Fibroblast of lung (primary cell): ENCODE measurements at regions not wholly inside any gene's neighbourhood (a gene's known extent, or its start where the extent isn't known, plus 50 kb on each side); places are given as distances from the start of the nearest gene placed in this dataset.
A peak's percentile ranks its signal among the peaks of the same experiment; 100 is the strongest.
"Not testable (repeated sequence)": the region's sequence is repeated elsewhere in the genome, so short reads cannot be mapped to it uniquely, and the experiment has no call there.

Source experiments
- DNase-seq, 2 donors: peaks; one replicate each; pipeline versions ENCODE4 v3.0.0 to v3.0.0-alpha.2; 2010; ENCODE audit warnings: low read depth in 2 of 2
- H2AFZ ChIP-seq: 2 replicates; pipeline ENCODE4 v1.5.1; 2012; ENCODE audit warnings: low read length, control low read depth, inconsistent platforms
- H3K27ac ChIP-seq: 2 replicates; pipeline ENCODE4 v1.5.1; 2011; ENCODE audit warnings: low read length, control low read depth; ENCODE audit not compliant: insufficient read depth
- H3K27me3 ChIP-seq: 2 replicates; pipeline ENCODE4 v1.5.1; 2011; ENCODE audit warnings: mild to moderate bottlenecking, low read length; ENCODE audit not compliant: control insufficient read depth, insufficient read depth
- H3K36me3 ChIP-seq: 2 replicates; pipeline ENCODE4 v1.5.1; 2011; ENCODE audit warnings: low read length; ENCODE audit not compliant: control insufficient read depth, insufficient read depth
- H3K4me1 ChIP-seq: 2 replicates; pipeline ENCODE4 v1.5.1; 2011; ENCODE audit warnings: low read length; ENCODE audit not compliant: control insufficient read depth, insufficient read depth; ENCODE audit errors: extremely low read depth
- H3K4me2 ChIP-seq: 2 replicates; pipeline ENCODE4 v1.5.1; 2011; ENCODE audit warnings: low read length, control low read depth; ENCODE audit not compliant: insufficient read depth; ENCODE audit errors: extremely low read depth
- H3K4me3 ChIP-seq, 4 experiments: fragments of 200-600 bp in 1 of 4; sonication (generic) in 1 of 4; replicated peaks in 1 of 4; 2 replicates each; pipeline ENCODE4 v1.5.1; 2011 to 2016; ENCODE audit warnings: low read length in 4 of 4, low read depth in 3 of 4, mild to moderate bottlenecking in 3 of 4, control low read depth in 2 of 4, inconsistent platforms in 1 of 4, mixed read lengths in 1 of 4; ENCODE audit not compliant: insufficient read depth in 1 of 4; ENCODE audit errors: control extremely low read depth in 1 of 4
- H3K79me2 ChIP-seq: 2 replicates; pipeline ENCODE4 v1.5.1; 2012; ENCODE audit warnings: mild to moderate bottlenecking, low read length, inconsistent platforms; ENCODE audit not compliant: control insufficient read depth, insufficient read depth
- H3K9ac ChIP-seq: 2 replicates; pipeline ENCODE4 v1.5.1; 2011; ENCODE audit warnings: mild to moderate bottlenecking, low read length, control low read depth; ENCODE audit not compliant: insufficient read depth
- H3K9me3 ChIP-seq: 2 replicates; pipeline ENCODE4 v1.5.1; 2012; ENCODE audit warnings: low read depth, low read length; ENCODE audit not compliant: control insufficient read depth, insufficient read depth
- H4K20me1 ChIP-seq: 2 replicates; pipeline ENCODE4 v1.5.1; 2011; ENCODE audit warnings: low read length; ENCODE audit not compliant: control insufficient read depth, insufficient read depth; ENCODE audit errors: extremely low read depth
- EZH2 ChIP-seq: IDR thresholded peaks from 2 replicates; pipeline ENCODE4 v1.5.1; 2012; ENCODE audit warnings: low read length, control low read depth, mild to moderate bottlenecking; ENCODE audit errors: missing control alignments
- TF ChIP-seq, protein P1 (sequence below), 2 donors: IDR thresholded peaks in 1 of 2; conservative IDR thresholded peaks in 1 of 2; 1 replicate in 1 of 2; 2 replicates in 1 of 2; pipeline ENCODE4 v1.5.1; 2011 to 2012; ENCODE audit warnings: low read length in 2 of 2, control low read depth in 1 of 2, inconsistent platforms in 1 of 2, low read depth in 1 of 2, mild to moderate bottlenecking in 1 of 2

DNA sequence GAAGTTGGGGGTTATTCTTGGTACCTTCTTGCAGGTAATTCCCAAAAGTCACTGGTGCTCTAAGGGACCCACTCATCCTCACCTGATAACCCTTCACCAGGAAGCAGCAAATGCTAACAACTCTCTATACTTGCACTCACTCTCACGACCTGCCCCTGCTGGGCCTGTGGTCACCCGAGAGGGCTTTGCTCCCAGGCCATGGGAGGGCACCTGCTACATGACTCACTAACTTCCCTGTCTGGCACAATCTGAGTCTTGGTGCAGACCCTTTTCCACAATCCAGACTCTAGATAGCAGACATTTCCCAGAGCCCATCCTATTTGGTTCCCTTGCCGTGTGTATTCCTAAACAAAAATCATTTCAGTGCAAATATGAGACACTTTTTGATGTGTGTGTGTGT is 403.8 kb upstream of the FAT1 start:
- Histone ChIP-seq H3K79me2 (no peaks in the 10 kb centered on the region), H2AFZ (no peak overlapping the region), H3K27ac (no peak overlapping the region), H3K27me3 (no peaks in the 10 kb centered on the region), H3K4me1 (no peaks in the 10 kb centered on the region), H3K9ac (no peak overlapping the region), H4K20me1 (no peaks in the 10 kb centered on the region), H3K36me3 (no peaks in the 10 kb centered on the region), H3K9me3 (no peaks in the 10 kb centered on the region), H3K4me3 (no peak overlapping the region), H3K4me2 (no peak overlapping the region)
- TF ChIP-seq EZH2: no peak
- TF ChIP-seq, protein P1, sequence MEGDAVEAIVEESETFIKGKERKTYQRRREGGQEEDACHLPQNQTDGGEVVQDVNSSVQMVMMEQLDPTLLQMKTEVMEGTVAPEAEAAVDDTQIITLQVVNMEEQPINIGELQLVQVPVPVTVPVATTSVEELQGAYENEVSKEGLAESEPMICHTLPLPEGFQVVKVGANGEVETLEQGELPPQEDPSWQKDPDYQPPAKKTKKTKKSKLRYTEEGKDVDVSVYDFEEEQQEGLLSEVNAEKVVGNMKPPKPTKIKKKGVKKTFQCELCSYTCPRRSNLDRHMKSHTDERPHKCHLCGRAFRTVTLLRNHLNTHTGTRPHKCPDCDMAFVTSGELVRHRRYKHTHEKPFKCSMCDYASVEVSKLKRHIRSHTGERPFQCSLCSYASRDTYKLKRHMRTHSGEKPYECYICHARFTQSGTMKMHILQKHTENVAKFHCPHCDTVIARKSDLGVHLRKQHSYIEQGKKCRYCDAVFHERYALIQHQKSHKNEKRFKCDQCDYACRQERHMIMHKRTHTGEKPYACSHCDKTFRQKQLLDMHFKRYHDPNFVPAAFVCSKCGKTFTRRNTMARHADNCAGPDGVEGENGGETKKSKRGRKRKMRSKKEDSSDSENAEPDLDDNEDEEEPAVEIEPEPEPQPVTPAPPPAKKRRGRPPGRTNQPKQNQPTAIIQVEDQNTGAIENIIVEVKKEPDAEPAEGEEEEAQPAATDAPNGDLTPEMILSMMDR (conservative IDR thresholded peaks at IDR 0.05 in 1 of 2, IDR thresholded peaks at IDR 0.05 in 1 of 2; ENCODE audit: low read depth in 1 of 2, low read length in 2 of 2): no peak
- DNase-seq: no peak

DNA sequence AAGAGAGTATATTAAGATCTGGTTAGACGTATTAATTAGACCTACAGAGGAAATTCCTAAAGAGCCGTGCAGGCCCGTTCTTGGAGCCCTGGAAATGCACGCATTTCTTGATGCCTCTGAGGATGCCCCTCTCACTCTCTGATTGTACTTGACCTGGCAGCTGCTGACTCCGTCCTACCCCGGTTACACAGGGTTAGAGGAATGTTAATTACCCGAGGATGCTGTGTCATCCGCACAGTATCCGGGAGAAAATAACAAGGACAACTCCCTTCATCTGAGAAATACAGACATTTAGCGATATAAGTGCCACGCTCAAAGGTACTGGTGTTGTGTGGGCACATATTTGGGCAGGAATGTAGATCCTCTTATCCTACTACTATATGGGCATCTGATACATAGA is 404.6 kb upstream of the FAT1 start:
- H3K4me1 ChIP-seq: no peaks in the 10 kb centered on the region
- H3K9me3 ChIP-seq: no peaks in the 10 kb centered on the region
- H3K27ac ChIP-seq: no peak overlapping the region
- no peaks in the 10 kb centered on the region for H3K79me2 ChIP-seq
- no peak overlapping the region for H3K4me3 ChIP-seq
- TF ChIP-seq, protein P1 (conservative IDR thresholded peaks at IDR 0.05 in 1 of 2, IDR thresholded peaks at IDR 0.05 in 1 of 2; ENCODE audit: low read depth in 1 of 2, low read length in 2 of 2): no peak
- TF ChIP-seq EZH2: no peak
- H3K27me3 ChIP-seq: no peaks in the 10 kb centered on the region
- H3K4me2 ChIP-seq: no peak overlapping the region
- no peak overlapping the region for H2AFZ ChIP-seq
- H3K9ac ChIP-seq: no peak overlapping the region
- H3K36me3 ChIP-seq: no peaks in the 10 kb centered on the region
- H4K20me1 ChIP-seq: no peaks in the 10 kb centered on the region
- peak in 1 of 2 donors; percentile 82 for DNase-seq

DNA sequence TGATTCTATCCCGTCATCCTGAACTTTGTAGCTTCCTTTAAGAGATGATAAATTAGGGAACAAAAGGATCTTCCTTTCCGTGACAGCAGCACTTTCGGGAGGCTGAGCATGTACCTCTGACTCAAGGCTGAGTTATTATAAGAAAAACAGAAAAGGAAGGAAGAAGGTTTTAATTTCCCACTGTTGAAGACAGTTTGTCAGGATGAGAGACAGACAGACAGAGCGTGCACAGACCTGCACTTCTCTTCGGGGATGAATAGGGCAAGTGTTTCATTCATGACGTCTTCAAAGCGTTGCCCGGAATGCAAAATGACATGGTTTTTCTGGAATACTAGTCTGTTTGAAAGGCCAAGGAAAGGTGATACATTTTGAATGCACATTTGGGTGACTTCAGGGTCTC is 405.3 kb upstream of the FAT1 start:
- Histone ChIP-seq H3K36me3 (no peaks in the 10 kb centered on the region), H3K9ac (no peak overlapping the region), H3K27me3 (no peaks in the 10 kb centered on the region), H3K27ac (no peak overlapping the region), H3K4me1 (no peaks in the 10 kb centered on the region), H3K4me3 (no peak overlapping the region), H4K20me1 (no peaks in the 10 kb centered on the region), H3K4me2 (no peak overlapping the region), H3K9me3 (no peaks in the 10 kb centered on the region), H3K79me2 (no peaks in the 10 kb centered on the region), H2AFZ (no peak overlapping the region)
- TF ChIP-seq, protein P1 (conservative IDR thresholded peaks at IDR 0.05 in 1 of 2, IDR thresholded peaks at IDR 0.05 in 1 of 2; ENCODE audit: low read depth in 1 of 2, low read length in 2 of 2): no peak
- no peak for TF ChIP-seq EZH2
- DNase-seq: peak in 1 of 2 donors; percentile 83

DNA sequence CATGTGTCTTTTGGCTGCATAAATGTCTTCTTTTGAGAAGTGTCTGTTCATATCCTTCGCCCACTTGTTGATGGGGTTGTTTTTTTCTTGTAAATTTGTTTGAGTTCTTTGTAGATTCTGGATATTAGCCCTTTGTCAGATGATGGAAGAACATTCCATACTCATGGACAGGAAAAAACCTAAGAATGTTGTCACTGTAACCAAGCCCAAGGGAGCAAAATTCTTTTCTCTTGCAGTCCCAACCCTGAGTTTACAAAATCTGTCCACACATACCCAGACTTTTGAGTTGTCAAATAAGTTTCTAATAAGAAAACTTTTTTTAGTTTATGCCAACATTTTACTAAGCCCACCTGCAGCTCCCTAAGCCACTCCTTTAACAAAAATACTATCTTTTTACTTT is 408.2 kb upstream of the FAT1 start:
- DNase-seq, H4K20me1 ChIP-seq, H3K9me3 ChIP-seq, H3K4me1 ChIP-seq, H3K79me2 ChIP-seq, H3K27ac ChIP-seq, H3K4me3 ChIP-seq, H3K27me3 ChIP-seq, H3K4me2 ChIP-seq, H3K36me3 ChIP-seq, H2AFZ ChIP-seq, H3K9ac ChIP-seq: not testable (repeated sequence)
